Omental fat pad (tissue), 3 donors: ENCODE measurements at regions not wholly inside any gene's neighbourhood (a gene's known extent, or its start where the extent isn't known, plus 50 kb on each side); places are given as distances from the start of the nearest gene placed in this dataset.
A peak's percentile ranks its signal among the peaks of the same experiment; 100 is the strongest.

ENCODE experiments used
- ATAC-seq: fragments of 150-250 bp; one replicate; pipeline ENCODE4 v1.9.1; 2016; ENCODE audit warnings: mild to moderate bottlenecking, moderate library complexity; ENCODE audit not compliant: low FRiP score
- DNase-seq: peaks from one replicate; pipeline ENCODE4 v3.0.0-alpha.2; 2019; ENCODE audit warnings: low spot score
- CTCF ChIP-seq, 3 donors: fragments of 450-650 bp; IDR thresholded peaks; one replicate each; pipeline ENCODE4 v1.5.1; 2016 to 2017; ENCODE audit warnings: antibody characterized with exemption in 3 of 3, mild to moderate bottlenecking in 3 of 3, moderate library complexity in 2 of 3

GRCh38 chr6:1103021-1103420 is 208.9 kb upstream of the FOXQ1 start:
- DNase-seq: no peak
- no peak for TF ChIP-seq CTCF (IDR thresholded peaks at IDR 0.05)
- ATAC-seq: no peak

DNA sequence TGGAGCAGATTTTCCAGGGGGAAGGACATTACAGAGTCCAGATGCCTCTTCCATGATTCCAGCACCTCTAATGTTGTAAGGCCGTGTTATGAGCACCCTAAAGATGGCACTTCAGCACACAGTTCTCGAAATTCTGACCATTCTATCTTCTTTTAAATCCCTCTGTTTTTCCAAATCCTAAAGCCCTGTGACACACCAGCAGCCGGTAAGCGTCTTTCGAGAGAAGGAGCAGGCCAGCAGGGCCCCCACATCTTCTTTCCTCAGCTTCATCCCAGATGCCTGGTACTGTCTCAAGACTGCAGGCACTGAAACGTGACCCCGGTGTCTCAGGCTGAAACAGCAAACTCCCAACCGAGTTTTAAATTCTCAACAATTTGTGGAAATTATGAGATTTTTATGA is 211.6 kb upstream of the FOXQ1 start:
- ATAC-seq (no peak), DNase-seq (no peak)
- TF ChIP-seq CTCF (IDR thresholded peaks at IDR 0.05): no peak

- no peak for TF ChIP-seq CTCF (IDR thresholded peaks at IDR 0.05)
- ATAC-seq: no peak
- no peak for DNase-seq
Measured at GRCh38 chr6:1099264-1099663, 212.6 kb upstream of the FOXQ1 start.

- no peak for TF ChIP-seq CTCF (IDR thresholded peaks at IDR 0.05)
Measured at GRCh38 chr6:1096967-1097765, 214.7 kb upstream of the FOXQ1 start.

GRCh38 chr6:1094306-1094705 is 217.6 kb upstream of the FOXQ1 start:
- DNase-seq (no peak), ATAC-seq (peak; percentile 41)
- TF ChIP-seq CTCF (IDR thresholded peaks at IDR 0.05): no peak

More at GRCh38 chr6:1096967-1097765, 214.7 kb upstream of the FOXQ1 start:
- peak; percentile 13 for ATAC-seq
- no peak for DNase-seq

DNA sequence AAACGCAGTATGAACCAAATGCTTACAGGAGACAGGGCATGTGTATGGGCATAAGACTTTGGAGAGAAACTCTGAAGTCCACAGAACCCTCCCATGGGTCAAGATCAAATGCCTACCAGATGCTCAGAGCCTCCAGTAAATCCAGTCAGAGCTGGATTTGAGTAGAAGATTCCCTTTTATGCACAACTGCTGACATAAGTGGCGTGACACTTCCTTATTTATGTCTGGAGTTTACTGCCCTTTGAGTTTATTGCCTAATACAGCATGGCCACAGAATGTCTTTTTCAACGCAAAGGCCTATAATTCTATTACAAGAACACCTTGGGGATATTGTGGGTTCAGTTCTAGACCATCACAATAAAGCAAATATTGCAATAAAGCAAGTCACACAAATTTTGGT is 220.0 kb upstream of the FOXQ1 start:
- no peak for TF ChIP-seq CTCF (IDR thresholded peaks at IDR 0.05)
- ATAC-seq: no peak
- DNase-seq: no peak

GRCh38 chr6:1089859-1090258 is 222.0 kb upstream of the FOXQ1 start:
- TF ChIP-seq CTCF (IDR thresholded peaks at IDR 0.05): no peak
- DNase-seq (no peak), ATAC-seq (no peak)
